H1 (cell line): ENCODE measurements at regions not wholly inside any gene's neighbourhood (a gene's known extent, or its start where the extent isn't known, plus 50 kb on each side); places are given as distances from the start of the nearest gene placed in this dataset.

ENCODE experiments used
- CTCF ChIA-PET: fragments of 300-600 bp; sonication (Branson Sonifier 250); formaldehyde crosslinking; loops from one replicate; lab custom pipeline; 2021; ENCODE audit not compliant: partially characterized antibody; lab: Charles Lee
- POLR2A ChIA-PET: fragments of 300-600 bp; sonication (Branson Sonifier 250); formaldehyde crosslinking; loops from one replicate; lab custom pipeline; 2021; ENCODE audit warnings: inconsistent platforms; ENCODE audit not compliant: partially characterized antibody; lab: Charles Lee
- DNase-seq, 2 experiments: peaks; one replicate each; pipeline versions ENCODE4 v3.0.0 to v3.0.0-alpha.2; 2010 to 2022; ENCODE audit warnings: low spot score in 2 of 2, low read depth in 1 of 2, mixed read lengths in 1 of 2
- FAIRE-seq: peaks from 2 replicates; lab custom pipeline; 2011; peaks lifted over from hg19 to GRCh38; lab: Jason Lieb, UNC
- H2AFZ ChIP-seq: 2 replicates; pipeline ENCODE4 v1.8.1; 2012; ENCODE audit warnings: low read length, inconsistent platforms
- H2AK5ac ChIP-seq: 2 replicates; pipeline ENCODE4 v1.6.1; 2013; ENCODE audit warnings: low read depth, low read length
- H2BK120ac ChIP-seq: replicated peaks from 2 replicates; pipeline ENCODE3; 2013; ENCODE audit warnings: low read depth, low read length, inconsistent platforms
- H2BK12ac ChIP-seq: 2 replicates; pipeline ENCODE4 v1.6.1; 2013; ENCODE audit warnings: low read depth, low read length
- H2BK15ac ChIP-seq: 2 replicates; pipeline ENCODE4 v1.6.1; 2013; ENCODE audit warnings: low read length
- H2BK20ac ChIP-seq: 2 replicates; pipeline ENCODE4 v1.6.1; 2013; ENCODE audit warnings: low read length
- H2BK5ac ChIP-seq: 2 replicates; pipeline ENCODE4 v1.6.1; 2013; ENCODE audit warnings: low read depth, low read length
- H3K14ac ChIP-seq: 2 replicates; pipeline ENCODE4 v1.6.1; 2013; ENCODE audit warnings: inconsistent platforms; ENCODE audit not compliant: insufficient read length
- H3K18ac ChIP-seq: 2 replicates; pipeline ENCODE4 v1.6.1; 2013; ENCODE audit warnings: low read length; ENCODE audit errors: extremely low read depth
- H3K23ac ChIP-seq: 2 replicates; pipeline ENCODE4 v1.6.1; 2013; ENCODE audit warnings: inconsistent platforms; ENCODE audit not compliant: insufficient read length
- H3K23me2 ChIP-seq: 2 replicates; pipeline ENCODE4 v1.6.1; 2013; ENCODE audit warnings: low read depth, low read length
- H3K27ac ChIP-seq: 2 replicates; pipeline ENCODE4 v1.6.1; 2011; ENCODE audit warnings: low read depth, low read length, inconsistent platforms
- H3K27me3 ChIP-seq, 4 experiments: replicated peaks in 1 of 4; 1 replicate in 1 of 4; 2 replicates in 3 of 4; pipeline versions ENCODE4 v1.6.1 to v1.8.1; 2011 to 2013; ENCODE audit warnings: low read length in 3 of 4, mild to moderate bottlenecking in 3 of 4, inconsistent platforms in 2 of 4, mixed read lengths in 2 of 4, moderate library complexity in 1 of 4; ENCODE audit not compliant: control insufficient read depth in 3 of 4, insufficient read depth in 3 of 4; ENCODE audit errors: extremely low read depth in 1 of 4
- H3K36me3 ChIP-seq, 4 experiments: 2 replicates each; pipeline versions ENCODE4 v1.6.1 to v1.8.1; 2011 to 2013; ENCODE audit warnings: mild to moderate bottlenecking in 4 of 4, low read length in 3 of 4, moderate library complexity in 2 of 4, control low read depth in 1 of 4, inconsistent platforms in 1 of 4; ENCODE audit not compliant: insufficient read depth in 4 of 4, control insufficient read depth in 2 of 4
- H3K4ac ChIP-seq: replicated peaks from 2 replicates; pipeline ENCODE3; 2013; ENCODE audit warnings: low read length, low read depth, mixed read lengths, inconsistent platforms; ENCODE audit not compliant: insufficient read length
- H3K4me1 ChIP-seq, 4 experiments: replicated peaks in 1 of 4; 1 replicate in 1 of 4; 2 replicates in 3 of 4; pipeline versions ENCODE4 v1.6.1 to v1.8.1; 2011 to 2013; ENCODE audit warnings: low read length in 3 of 4, inconsistent platforms in 2 of 4, mixed read lengths in 1 of 4; ENCODE audit not compliant: insufficient read depth in 4 of 4, control insufficient read depth in 3 of 4
- H3K4me2 ChIP-seq, 2 experiments: 2 replicates each; pipeline versions ENCODE4 v1.6.1 to v1.8.1; 2011 to 2013; ENCODE audit warnings: low read depth in 2 of 2, low read length in 2 of 2, control low read depth in 1 of 2, inconsistent platforms in 1 of 2, mild to moderate bottlenecking in 1 of 2; ENCODE audit not compliant: insufficient read depth in 1 of 2
- H3K4me3 ChIP-seq, 4 experiments: fragments of 200-600, 300-600 bp in 1 of 4; sonication (generic), shearing (Covaris generic), sonication (Bioruptor Twin) in 1 of 4; 2 replicates each; pipeline versions ENCODE4 v1.5.1 to v1.8.1; 2011 to 2016; ENCODE audit warnings: low read length in 4 of 4, low read depth in 3 of 4, control low read depth in 2 of 4, inconsistent platforms in 2 of 4, mild to moderate bottlenecking in 2 of 4, mixed read lengths in 1 of 4, moderate library complexity in 1 of 4; ENCODE audit not compliant: insufficient read depth in 2 of 4; ENCODE audit errors: extremely low read depth in 1 of 4
- H3K56ac ChIP-seq: replicated peaks from 2 replicates; pipeline ENCODE3; 2013; ENCODE audit warnings: low read depth, mild to moderate bottlenecking, mixed read lengths, low read length, inconsistent platforms; ENCODE audit not compliant: insufficient read length
- H3K79me1 ChIP-seq: 2 replicates; pipeline ENCODE4 v1.6.1; 2013; ENCODE audit warnings: low read depth, low read length, control low read depth
- H3K79me2 ChIP-seq, 2 experiments: 2 replicates each; pipeline versions ENCODE4 v1.6.1 to v1.8.1; 2012 to 2013; ENCODE audit warnings: low read length in 2 of 2, mild to moderate bottlenecking in 2 of 2, inconsistent platforms in 1 of 2; ENCODE audit not compliant: insufficient read depth in 2 of 2, control insufficient read depth in 1 of 2
- H3K9ac ChIP-seq, 4 experiments: replicated peaks in 1 of 4; 1 replicate in 1 of 4; 2 replicates in 3 of 4; pipeline versions ENCODE4 v1.6.1 to v1.8.1; 2011 to 2013; ENCODE audit warnings: low read depth in 3 of 4, low read length in 3 of 4, control low read depth in 2 of 4, mild to moderate bottlenecking in 2 of 4, moderate library complexity in 2 of 4, inconsistent platforms in 1 of 4; ENCODE audit errors: extremely low read depth in 1 of 4
- H3K9me3 ChIP-seq, 2 experiments: 2 replicates each; pipeline versions ENCODE4 v1.6.1 to v1.8.1; 2012 to 2013; ENCODE audit warnings: mild to moderate bottlenecking in 2 of 2, moderate library complexity in 2 of 2, control low read depth in 1 of 2, inconsistent platforms in 1 of 2, low read depth in 1 of 2, low read length in 1 of 2, mixed read lengths in 1 of 2; ENCODE audit not compliant: insufficient read depth in 2 of 2
- H4K20me1 ChIP-seq, 2 experiments: replicated peaks in 1 of 2; 2 replicates each; pipeline versions ENCODE3 to v1.8.1; 2011 to 2013; ENCODE audit warnings: inconsistent platforms in 2 of 2, low read length in 2 of 2, mild to moderate bottlenecking in 1 of 2; ENCODE audit not compliant: insufficient read depth in 2 of 2, control insufficient read depth in 1 of 2
- H4K5ac ChIP-seq: 2 replicates; pipeline ENCODE4 v1.6.1; 2013; ENCODE audit warnings: low read length, low read depth, mixed read lengths, inconsistent platforms; ENCODE audit not compliant: insufficient read length
- H4K8ac ChIP-seq: 2 replicates; pipeline ENCODE4 v1.8.0; 2013; ENCODE audit warnings: mild to moderate bottlenecking, moderate library complexity, low read length, inconsistent platforms; ENCODE audit not compliant: insufficient read depth; ENCODE audit errors: extremely low read depth
- H4K91ac ChIP-seq: replicated peaks from 2 replicates; pipeline ENCODE3; 2013; ENCODE audit warnings: low read length, mixed read lengths, inconsistent platforms; ENCODE audit not compliant: insufficient read length
- ATF2 ChIP-seq: IDR thresholded peaks from 2 replicates; pipeline ENCODE4 v1.6.1; 2012; ENCODE audit warnings: low read length, inconsistent platforms
- CEBPB ChIP-seq: IDR thresholded peaks from 2 replicates; pipeline ENCODE4 v1.6.1; 2012; ENCODE audit warnings: low read depth, low read length
- CREB1 ChIP-seq: IDR thresholded peaks from 2 replicates; pipeline ENCODE4 v1.6.1; 2012; ENCODE audit warnings: inconsistent platforms
- EZH2 ChIP-seq: fragments of 200-600 bp; sonication (generic); IDR thresholded peaks from 2 replicates; pipeline ENCODE4 v1.7.1; 2012; ENCODE audit warnings: low read depth, mild to moderate bottlenecking, moderate library complexity, low read length, inconsistent platforms; ENCODE audit not compliant: severe bottlenecking
- MAX ChIP-seq: IDR thresholded peaks from 2 replicates; pipeline ENCODE4 v1.6.1; 2012; ENCODE audit warnings: inconsistent platforms
- POLR2A ChIP-seq, 2 experiments: IDR thresholded peaks; 1 replicate in 1 of 2; 2 replicates in 1 of 2; pipeline ENCODE4 v1.6.1; 2011; ENCODE audit warnings: low read depth in 2 of 2, low read length in 2 of 2, mild to moderate bottlenecking in 2 of 2; ENCODE audit errors: control extremely low read depth in 1 of 2
- SAP30 ChIP-seq: fragments of 300-600 bp; sonication (generic); IDR thresholded peaks from 2 replicates; pipeline ENCODE4 v1.7.1; 2012; ENCODE audit warnings: low read length, moderate library complexity, mild to moderate bottlenecking, inconsistent platforms; ENCODE audit not compliant: insufficient read depth, insufficient replicate concordance
- SP4 ChIP-seq: IDR thresholded peaks from 2 replicates; pipeline ENCODE4 v1.6.1; 2012; ENCODE audit warnings: low read length, inconsistent platforms
- SUZ12 ChIP-seq: fragments of 200-600 bp; sonication (generic); IDR thresholded peaks from 2 replicates; pipeline ENCODE4 v1.6.1; 2012; ENCODE audit warnings: mild to moderate bottlenecking, inconsistent platforms, low read length, moderate library complexity, mixed read lengths
- WGBS, 2 experiments: shearing (Covaris generic) in 1 of 2; methylation state at CpG; one replicate each; pipeline versions ENCODE4 v1.1.6 to v1.1.7; 2013 to 2015; ENCODE audit warnings: low lambda C conversion rate in 2 of 2, mixed read lengths in 2 of 2, inconsistent platforms in 1 of 2, low coverage in 1 of 2, missing lambda C conversion rate in 1 of 2; ENCODE audit not compliant: insufficient replicate concordance in 2 of 2, insufficient coverage in 1 of 2, insufficient read length in 1 of 2; ENCODE audit errors: extremely low coverage in 1 of 2, missing lambda C conversion rate in 1 of 2; 5-methylcytosine and 5-hydroxymethylcytosine counted together

- Histone ChIP-seq H3K4me2 (no peak overlapping the region), H3K36me3 (no peaks in the 10 kb centered on the region), H2AFZ (no peak overlapping the region), H3K4me3 (no peak overlapping the region), H3K9me3 (peaks cover under 1 to 5% of the 10 kb centered on the region in 2 experiments; a peak in 1 of 4 replicates), H3K79me2 (no peaks in the 10 kb centered on the region), H2BK120ac (no peak overlapping the region), H3K56ac (no peak overlapping the region), H3K9ac (no peak overlapping the region), H2BK20ac (no peak overlapping the region), H3K18ac (no peak overlapping the region), H3K4ac (no peak overlapping the region), H3K23ac (no peak overlapping the region), H2BK12ac (no peak overlapping the region), H2BK15ac (no peak overlapping the region), H2BK5ac (no peak overlapping the region), H3K79me1 (no peaks in the 10 kb centered on the region), H4K91ac (no peak overlapping the region), H3K27me3 (no peaks in the 10 kb centered on the region), H3K14ac (no peak overlapping the region), H4K8ac (no peak overlapping the region), H3K23me2 (no peaks in the 10 kb centered on the region), H3K4me1 (no peaks in the 10 kb centered on the region), H3K27ac (no peak overlapping the region), H4K20me1 (no peaks in the 10 kb centered on the region), H2AK5ac (no peak overlapping the region), H4K5ac (no peak overlapping the region)
- DNase-seq (peak in 1 of 2 experiments; percentile 9), FAIRE-seq (no peak)
- ChIA-PET CTCF (interaction anchor here (0.7 to 0.8 kb wide), 2 partner anchors 273 to 930 kb away, joined by 3 read pairs; no protein-coding TSS in a partner anchor), POLR2A (interaction anchor here (0.6 kb wide), 1 partner anchor 229 kb away, joined by 3 read pairs; no protein-coding TSS in a partner anchor)
- WGBS, 2 experiments, result 82% methylated on average over 1 of the region's 1 CpG; no CpG with 5 or more reads in 1 of the 2 experiments
- no peak for TF ChIP-seq SP4
- TF ChIP-seq POLR2A (IDR thresholded peaks at IDR 0.05; ENCODE audit: control extremely low read depth in 1 of 2, low read depth in 2 of 2, low read length in 2 of 2), result no peak
- TF ChIP-seq CREB1, result no peak
- no peak for TF ChIP-seq MAX
- no peak for TF ChIP-seq SUZ12
- TF ChIP-seq EZH2, result no peak
- no peak for TF ChIP-seq CEBPB
- TF ChIP-seq ATF2, result no peak
- no peak for TF ChIP-seq SAP30
Observed at GRCh38 chr12:86917121-86917520, 660.9 kb upstream of the MGAT4C start.
